DMS114 treated with DMSO at 0.1 percent for 48 hours (cell line): ENCODE measurements at regions not wholly inside any gene's neighbourhood (a gene's known extent, or its start where the extent isn't known, plus 50 kb on each side); places are given as distances from the start of the nearest gene placed in this dataset.
"Not testable (repeated sequence)": the region's sequence is repeated elsewhere in the genome, so short reads cannot be mapped to it uniquely, and the experiment has no call there.

ENCODE experiments used
- DNase-seq: peaks from one replicate; lab custom pipeline; 2025; ENCODE audit not compliant: unreplicated experiment; lab: John Stamatoyannopoulos, UW

GRCh38 chr1:219075121-219075879, 98.4 kb upstream of the LYPLAL1 start:
- DNase-seq = no peak

DNA sequence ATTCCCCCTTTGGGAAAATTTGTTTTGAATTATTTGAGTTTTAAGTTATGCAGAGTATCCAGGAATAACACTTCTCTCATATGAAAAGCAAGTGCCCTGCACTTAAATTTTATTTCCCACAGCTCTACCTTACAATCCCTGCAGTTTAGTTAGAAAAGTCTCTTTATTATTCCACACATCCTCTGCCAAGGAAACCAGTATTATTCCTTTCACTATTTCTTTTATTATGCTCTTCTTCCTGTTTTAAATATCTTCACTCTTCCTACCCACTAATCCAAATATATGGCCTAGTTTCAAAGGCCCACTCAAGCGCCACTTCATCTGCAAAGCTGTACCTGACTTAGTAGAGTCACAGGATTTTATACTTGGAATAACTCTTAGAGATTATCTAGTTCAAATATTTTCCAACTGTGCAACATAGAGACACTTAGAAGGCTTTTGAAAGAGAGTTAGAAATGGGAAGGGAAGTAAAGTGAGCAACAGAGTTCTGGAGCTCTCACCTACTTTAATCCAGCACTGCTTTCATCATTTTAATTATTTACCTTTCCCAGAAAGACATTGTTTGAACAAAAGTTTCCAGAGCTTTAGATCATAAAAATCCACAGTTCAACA, 97.2 kb upstream of the LYPLAL1 start:
- no peak for DNase-seq

- not testable (repeated sequence) for DNase-seq
Observed at GRCh38 chr1:219077767-219078166, 95.9 kb upstream of the LYPLAL1 start.

DNA sequence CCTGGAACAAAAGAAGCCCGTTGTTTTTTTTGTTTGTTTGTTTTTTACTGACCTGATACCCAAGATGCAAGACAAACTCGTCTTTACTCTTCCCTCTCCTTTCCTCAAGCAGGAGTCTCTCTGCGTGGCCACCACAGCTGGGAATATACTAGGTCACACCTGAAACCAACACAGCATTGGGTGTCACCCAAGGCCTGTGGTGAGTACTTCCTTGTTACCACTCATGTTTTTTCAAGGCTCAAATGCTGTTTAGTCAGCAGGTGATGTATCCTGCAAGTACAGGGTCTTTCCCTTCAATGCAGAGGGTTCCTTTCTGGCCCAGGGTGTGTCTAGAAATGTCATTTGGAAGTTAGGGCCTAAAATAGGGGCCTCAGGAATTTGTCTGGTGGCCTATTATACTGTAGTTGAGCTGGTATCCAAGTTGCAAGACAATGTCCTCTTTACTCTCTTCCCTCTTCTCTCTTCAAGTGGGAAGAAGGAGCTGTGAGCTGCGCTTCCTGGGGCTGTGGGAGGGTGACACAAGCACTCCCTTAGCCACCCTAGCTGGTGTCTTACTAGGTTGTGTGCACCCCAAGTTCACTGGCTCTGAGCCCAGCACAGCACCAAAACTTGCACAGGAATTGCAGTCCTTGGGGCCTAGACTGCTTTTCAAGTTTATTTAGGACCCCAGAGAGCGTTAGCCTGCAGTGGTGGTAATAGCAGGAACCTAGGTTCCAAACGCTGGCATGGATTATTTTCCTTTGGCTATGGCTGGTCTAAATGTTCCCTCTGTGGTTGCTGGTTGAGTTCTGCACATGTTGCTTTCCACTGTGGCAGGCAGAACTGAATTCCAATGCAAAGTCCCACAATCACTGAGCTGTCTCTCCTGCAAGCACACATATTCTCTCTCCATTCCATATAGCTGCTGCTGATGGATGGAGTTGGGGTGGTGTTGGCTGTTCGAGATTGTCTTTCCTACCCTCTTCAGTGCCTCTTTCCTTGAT, 91.4 kb upstream of the LYPLAL1 start:
- DNase-seq = no peak

DNA sequence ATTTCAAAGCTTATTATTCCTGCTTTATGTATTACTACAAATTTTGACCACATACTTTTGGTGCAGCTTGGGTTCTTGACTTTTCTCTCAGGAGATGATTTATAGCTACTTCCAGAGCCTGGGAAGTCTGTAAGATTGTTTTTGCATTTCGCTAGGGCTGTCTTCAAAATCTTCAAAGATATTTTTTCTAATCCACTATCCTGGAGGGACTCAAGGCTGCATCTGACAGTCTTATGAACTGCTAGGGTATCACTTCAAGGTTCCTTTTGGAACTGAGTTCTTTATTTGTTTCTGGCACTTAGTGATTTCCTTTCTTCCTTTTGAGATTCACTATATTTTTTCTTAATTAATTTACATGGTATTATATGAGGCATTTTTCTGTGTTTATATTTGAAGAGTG, 90.0 kb upstream of the LYPLAL1 start:
- no peak for DNase-seq

DNA sequence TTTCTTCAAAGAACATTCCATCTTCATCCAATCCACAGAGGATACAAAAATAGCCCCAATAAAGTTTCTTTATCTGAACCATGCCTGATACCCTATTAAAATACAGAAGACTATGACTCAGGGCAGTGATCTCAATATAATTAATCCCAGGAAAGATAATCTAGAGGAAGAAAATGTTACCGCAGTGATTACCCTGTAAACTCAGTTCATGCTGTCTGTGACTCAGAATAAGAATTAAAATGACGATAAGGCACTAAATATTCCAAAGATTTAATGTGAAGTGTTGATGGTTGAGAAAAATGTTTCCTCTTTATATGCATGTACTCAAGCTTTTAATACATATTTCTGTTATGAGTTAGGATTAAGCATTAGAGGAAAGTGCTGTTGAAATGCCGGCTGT, 88.6 kb upstream of the LYPLAL1 start:
- DNase-seq = no peak

GRCh38 chr1:219085988-219086387, 87.7 kb upstream of the LYPLAL1 start:
- DNase-seq = no peak

GRCh38 chr1:219086956-219087469, 86.7 kb upstream of the LYPLAL1 start:
- no peak for DNase-seq

GRCh38 chr1:219088778-219089557, 84.7 kb upstream of the LYPLAL1 start:
- DNase-seq = no peak

DNA sequence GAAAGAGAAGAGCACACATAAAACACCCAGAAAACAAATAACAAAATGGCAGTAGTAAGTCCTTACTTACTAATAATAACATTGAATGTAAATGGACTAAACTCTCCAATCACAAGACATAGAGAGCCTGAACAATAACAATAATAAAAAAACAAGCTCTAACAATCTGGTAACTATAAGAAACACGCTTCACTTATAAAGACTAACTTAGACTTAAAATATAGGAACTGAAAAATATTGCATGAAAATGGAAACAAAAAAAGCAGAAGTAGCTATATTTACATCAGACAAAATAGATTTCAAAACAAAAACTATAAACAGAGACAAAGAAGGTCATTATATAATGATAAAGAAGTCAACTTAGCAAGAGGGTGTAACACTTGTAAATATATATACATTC, 83.1 kb upstream of the LYPLAL1 start:
- no peak for DNase-seq

- DNase-seq = no peak
Observed at GRCh38 chr1:219092206-219092605, 81.5 kb upstream of the LYPLAL1 start.

DNA sequence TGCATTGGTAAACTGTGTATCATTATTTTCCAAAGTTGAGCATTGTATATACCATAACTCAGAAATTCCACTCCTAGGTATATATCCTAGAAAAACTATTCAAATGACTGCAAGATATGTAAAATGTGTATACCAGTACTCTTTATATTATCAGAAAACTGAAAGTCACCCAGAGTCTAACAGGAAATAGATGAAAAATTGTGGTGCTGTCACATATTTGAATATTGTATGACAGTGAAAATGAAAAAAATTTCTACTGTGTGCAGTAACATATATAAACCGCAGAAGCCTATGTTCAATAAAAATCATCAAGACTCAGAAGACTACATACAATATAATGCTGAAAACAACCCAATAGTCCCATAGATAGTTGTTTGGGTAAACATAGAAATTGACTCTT, 74.4 kb upstream of the LYPLAL1 start:
- no peak for DNase-seq

DNA sequence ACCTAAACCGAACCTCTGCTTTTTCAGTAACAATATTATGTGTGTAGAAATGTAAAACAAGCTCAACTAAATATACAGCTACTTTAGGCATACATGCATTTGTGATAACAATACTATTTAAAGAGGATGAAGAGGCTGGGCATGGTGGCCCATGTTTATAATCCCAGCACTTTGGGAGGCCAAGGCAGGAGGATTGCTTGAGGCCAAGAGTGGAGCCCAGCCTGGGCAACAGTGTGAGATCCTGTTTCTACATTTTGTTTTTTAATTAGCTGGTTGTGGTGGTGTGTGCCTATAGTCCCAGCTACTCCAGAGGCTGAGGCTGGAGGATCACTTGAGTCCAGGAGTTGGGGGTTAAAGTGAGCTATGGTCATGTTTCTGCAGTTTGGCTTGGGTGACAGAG, 73.6 kb upstream of the LYPLAL1 start:
- no peak for DNase-seq

DNA sequence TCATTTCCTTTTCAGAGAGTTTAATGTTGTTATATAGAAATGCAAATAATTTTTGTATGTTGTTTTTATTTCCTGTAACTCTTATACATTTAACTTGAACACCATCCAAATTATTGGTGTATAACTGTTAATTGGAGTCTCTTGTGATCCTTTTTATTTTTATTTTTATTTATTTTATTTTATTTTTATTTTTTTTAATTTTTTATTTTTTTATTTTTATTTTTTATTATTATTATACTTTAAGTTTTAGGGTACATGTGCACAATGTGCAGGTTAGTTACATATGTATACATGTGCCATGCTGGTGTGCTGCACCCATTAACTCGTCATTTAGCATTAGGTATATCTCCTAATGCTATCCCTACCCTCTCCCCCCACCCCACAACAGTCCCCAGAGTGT, 71.2 kb upstream of the LYPLAL1 start:
- DNase-seq = not testable (repeated sequence)

- no peak for DNase-seq
Observed at GRCh38 chr1:219105893-219106292, 67.8 kb upstream of the LYPLAL1 start.

- DNase-seq = no peak
Observed at GRCh38 chr1:219109424-219110018, 64.2 kb upstream of the LYPLAL1 start.

DNA sequence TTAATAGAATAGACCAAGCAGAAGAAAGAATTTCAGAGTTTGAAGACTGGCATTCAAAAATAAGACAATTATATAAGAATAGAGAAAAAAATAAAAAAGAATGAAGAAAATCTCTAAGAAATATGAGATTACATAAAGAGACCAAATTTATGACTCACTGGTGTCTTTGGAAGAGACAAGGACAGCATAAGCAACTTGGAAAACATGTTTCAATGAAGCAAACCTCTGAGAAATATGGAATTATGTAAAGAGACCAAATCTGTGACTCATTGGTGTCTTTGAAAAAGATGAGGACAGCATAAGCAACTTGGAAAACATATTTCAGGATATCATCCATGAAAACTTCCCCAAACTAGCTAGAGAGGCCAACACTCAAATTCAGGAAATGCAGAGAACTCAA, 60.4 kb upstream of the LYPLAL1 start:
- no peak for DNase-seq

DNA sequence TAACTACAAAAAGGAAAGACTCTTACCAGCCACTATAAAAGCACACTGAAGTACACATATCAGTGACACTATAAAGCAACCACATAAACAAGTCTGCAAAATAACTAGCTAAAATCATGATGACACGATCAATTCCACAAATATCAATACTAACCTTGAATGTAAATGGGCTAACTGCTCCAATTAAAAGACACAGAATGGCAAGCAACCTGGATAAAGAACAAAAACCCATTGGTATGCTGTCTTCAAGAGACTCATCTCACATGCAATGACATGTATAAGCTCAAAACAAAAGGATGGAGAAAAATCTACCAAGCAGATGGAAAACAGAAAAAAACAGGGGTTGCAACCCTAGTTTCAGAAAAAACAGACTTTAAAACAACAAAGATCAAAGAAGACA, 59.7 kb upstream of the LYPLAL1 start:
- no peak for DNase-seq

DNA sequence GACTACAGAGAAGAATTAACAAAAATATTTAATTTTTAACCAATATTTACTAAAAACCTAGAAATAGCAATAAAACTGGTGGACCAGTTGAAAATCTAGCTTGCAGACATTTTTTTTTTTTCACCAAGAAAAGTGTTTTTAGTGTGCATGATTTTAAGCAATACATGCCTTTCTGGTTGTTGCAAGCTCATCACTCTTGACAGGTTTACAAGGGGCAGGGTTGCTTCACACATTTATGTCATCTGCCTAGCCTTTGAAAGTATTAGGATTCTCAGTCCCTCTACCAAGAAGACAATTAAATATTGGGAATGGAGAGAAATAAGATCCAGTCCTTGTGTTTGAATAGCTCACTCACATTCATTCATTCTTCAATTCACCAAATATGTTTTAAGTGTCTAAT, 53.8 kb upstream of the LYPLAL1 start:
- no peak for DNase-seq
